CD4-positive, alpha-beta T cell (primary cell): ENCODE measurements at regions not wholly inside any gene's neighbourhood (a gene's known extent, or its start where the extent isn't known, plus 50 kb on each side); places are given as distances from the start of the nearest gene placed in this dataset.

Experiments
- ATAC-seq: fragments of 200-7000 bp; cut with Tn5 transposase; one replicate; pipeline ENCODE4 v1.10.0; 2022; ENCODE audit warnings: mild to moderate bottlenecking; ENCODE audit not compliant: poor library complexity
- CTCF ChIA-PET: fragments of 350-600 bp; sonication (Branson Sonifier 250); formaldehyde crosslinking; loops from one replicate; lab custom pipeline; 2021; ENCODE audit warnings: antibody characterized with exemption, inconsistent platforms; lab: Charles Lee
- POLR2A ChIA-PET: fragments of 350-600 bp; sonication (Branson Sonifier 250); formaldehyde crosslinking; loops from one replicate; lab custom pipeline; 2021; ENCODE audit warnings: antibody characterized with exemption, inconsistent platforms; lab: Charles Lee
- DNase-seq, 14 experiments: peaks; one replicate each; pipeline ENCODE4 v3.0.0-alpha.2; 2013 to 2020; ENCODE audit warnings: mixed read lengths in 2 of 14
- H3K27ac ChIP-seq, 2 donors: one replicate each; pipeline versions ENCODE4 v1.5.1 to v1.7.0; 2013; ENCODE audit warnings: low read length in 2 of 2, low read depth in 1 of 2, mild to moderate bottlenecking in 1 of 2
- H3K27me3 ChIP-seq, 2 experiments: 1 replicate in 1 of 2; 2 replicates in 1 of 2; pipeline versions ENCODE4 v1.6.1 to v1.7.0; 2013; ENCODE audit warnings: low read length in 2 of 2, control low read depth in 1 of 2, mild to moderate bottlenecking in 1 of 2, moderate library complexity in 1 of 2; ENCODE audit not compliant: insufficient read depth in 2 of 2, control insufficient read depth in 1 of 2
- H3K36me3 ChIP-seq: one replicate; pipeline ENCODE4 v1.6.1; 2013; ENCODE audit warnings: low read length, control low read depth; ENCODE audit not compliant: insufficient read depth
- H3K4me1 ChIP-seq: one replicate; pipeline ENCODE4 v1.6.1; 2013; ENCODE audit warnings: low read length, control low read depth; ENCODE audit not compliant: insufficient read depth
- H3K4me3 ChIP-seq: one replicate; pipeline ENCODE4 v1.5.1; 2013; ENCODE audit warnings: mild to moderate bottlenecking, low read length, moderate library complexity
- H3K9me3 ChIP-seq, 2 experiments: 1 replicate in 1 of 2; 2 replicates in 1 of 2; pipeline versions ENCODE4 v1.6.1 to v1.7.0; 2013; ENCODE audit warnings: low read length in 2 of 2, mild to moderate bottlenecking in 2 of 2, control low read depth in 1 of 2, moderate library complexity in 1 of 2; ENCODE audit not compliant: control insufficient read depth in 1 of 2, insufficient read depth in 1 of 2
- H3K27ac Mint-ChIP-seq: one replicate; pipeline ENCODE4 v1.8.0; 2020; ENCODE audit warnings: mixed read lengths
- H3K27me3 Mint-ChIP-seq: one replicate; pipeline ENCODE4 v1.8.0; 2021; ENCODE audit warnings: mixed read lengths
- H3K36me3 Mint-ChIP-seq: one replicate; pipeline ENCODE4 v1.8.0; 2021; ENCODE audit warnings: low read depth, mixed read lengths
- H3K4me1 Mint-ChIP-seq: one replicate; pipeline ENCODE4 v1.8.0; 2021; ENCODE audit warnings: low read depth, mixed read lengths
- H3K4me3 Mint-ChIP-seq: one replicate; pipeline ENCODE4 v1.8.0; 2020; ENCODE audit warnings: mild to moderate bottlenecking, mixed read lengths
- H3K9me3 Mint-ChIP-seq: one replicate; pipeline ENCODE4 v1.8.0; 2020; ENCODE audit warnings: mixed read lengths
- CTCF ChIP-seq: fragments of 200-600 bp; IDR thresholded peaks from one replicate; pipeline ENCODE4 v1.8.0; 2022; ENCODE audit warnings: antibody characterized with exemption, mild to moderate bottlenecking
- intact Hi-C, 2 experiments: fragments of 100-400 bp; cut with DNase I in 1 of 2; cut with micrococcal nuclease in 1 of 2; formaldehyde crosslinking; loops; one replicate each; pipeline versions ENCODE4 v1.15.1 to v1.9.0; 2023 to 2025; cut with DNase I, micrococcal nuclease

- ChIA-PET POLR2A (no interaction called here), CTCF (interaction anchor here (0.6 kb wide), 1 partner anchor 72 kb away, joined by 4 read pairs; no protein-coding TSS in a partner anchor)
- Mint-ChIP-seq H3K27ac (no peak overlapping the region), H3K4me1 (no peaks in the 10 kb centered on the region), H3K36me3 (no peaks in the 10 kb centered on the region), H3K27me3 (peaks cover 3% of the 10 kb centered on the region), H3K4me3 (no peak overlapping the region), H3K9me3 (no peaks in the 10 kb centered on the region)
- intact Hi-C loops, result no loop called here
- Histone ChIP-seq H3K4me1 (no peaks in the 10 kb centered on the region), H3K27me3 (no peaks in the 10 kb centered on the region), H3K9me3 (peaks cover 0 to 17% of the 10 kb centered on the region in 2 experiments), H3K27ac (no peak overlapping the region), H3K36me3 (no peaks in the 10 kb centered on the region), H3K4me3 (no peak overlapping the region)
- DNase-seq (no peak), ATAC-seq (no peak)
- no peak for TF ChIP-seq CTCF
These were observed 117.5 kb downstream of the OR13A1 start for GRCh38 chr10:45197816-45198485.

- Histone ChIP-seq H3K9me3 (peaks cover 0 to 17% of the 10 kb centered on the region in 2 experiments), H3K27ac (no peak overlapping the region), H3K27me3 (no peaks in the 10 kb centered on the region), H3K4me3 (no peak overlapping the region), H3K4me1 (no peaks in the 10 kb centered on the region), H3K36me3 (no peaks in the 10 kb centered on the region)
- no peak for TF ChIP-seq CTCF
- intact Hi-C loops, result no loop called here
- ChIA-PET POLR2A (no interaction called here), CTCF (no interaction called here)
- H3K27ac Mint-ChIP-seq, result no peak overlapping the region
- H3K27me3 Mint-ChIP-seq, result peaks cover 5% of the 10 kb centered on the region
- ATAC-seq (no peak), DNase-seq (no peak)
- H3K4me3 Mint-ChIP-seq, result no peak overlapping the region
- H3K36me3 Mint-ChIP-seq, result no peaks in the 10 kb centered on the region
- no peaks in the 10 kb centered on the region for H3K4me1 Mint-ChIP-seq
- H3K9me3 Mint-ChIP-seq, result no peaks in the 10 kb centered on the region
These were observed 116.8 kb downstream of the OR13A1 start for GRCh38 chr10:45198486-45199204.

GRCh38 chr10:45199205-45199740 is 116.1 kb downstream of the OR13A1 start:
- CTCF ChIA-PET, result no interaction called here
- no peak for ATAC-seq
- H3K27me3 Mint-ChIP-seq, result peaks cover 12% of the 10 kb centered on the region

More at GRCh38 chr10:45199205-45199740, 116.1 kb downstream of the OR13A1 start:
- H3K36me3 Mint-ChIP-seq, result no peaks in the 10 kb centered on the region
- no peaks in the 10 kb centered on the region for H3K4me1 Mint-ChIP-seq
- no peak overlapping the region for H3K4me3 ChIP-seq
- H3K36me3 ChIP-seq, result no peaks in the 10 kb centered on the region
- DNase-seq, result no peak
- TF ChIP-seq CTCF, result no peak
- H3K27me3 ChIP-seq, result no peaks in the 10 kb centered on the region
- peaks cover 0 to 17% of the 10 kb centered on the region in 2 experiments for H3K9me3 ChIP-seq
- no peak overlapping the region for H3K27ac Mint-ChIP-seq
- no peaks in the 10 kb centered on the region for H3K4me1 ChIP-seq
- H3K9me3 Mint-ChIP-seq, result no peaks in the 10 kb centered on the region
- POLR2A ChIA-PET, result no interaction called here
- no peak overlapping the region for H3K4me3 Mint-ChIP-seq
- intact Hi-C loops, result no loop called here
- no peak overlapping the region for H3K27ac ChIP-seq
